ENCODE measurements at regions not wholly inside any gene's neighbourhood (a gene's known extent, or its start where the extent isn't known, plus 50 kb on each side); places are given as distances from the start of the nearest gene placed in this dataset.
A peak's percentile ranks its signal among the peaks of the same experiment; 100 is the strongest.
"Not testable (repeated sequence)": the region's sequence is repeated elsewhere in the genome, so short reads cannot be mapped to it uniquely, and the experiment has no call there.

DNA sequence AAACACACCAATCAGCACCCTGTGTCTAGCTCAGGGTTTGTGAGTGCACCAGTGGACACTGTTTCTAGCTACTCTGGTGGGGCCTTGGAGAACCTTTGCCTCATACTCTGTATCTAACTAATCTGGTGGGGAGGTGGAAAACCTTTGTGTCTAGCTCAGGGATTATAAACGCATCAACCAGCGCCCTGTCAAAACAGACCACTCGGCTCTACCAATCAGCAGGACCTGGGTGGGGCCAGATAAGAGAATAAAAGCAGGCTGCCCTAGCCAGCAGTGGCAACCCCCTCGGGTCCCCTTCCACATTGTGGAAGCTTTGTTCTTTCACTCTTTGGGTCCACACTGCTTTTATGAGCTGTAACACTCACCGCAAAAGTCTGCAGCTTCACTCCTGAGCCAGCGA is 121.8 kb downstream of the FSCB start:
- not testable (repeated sequence) for ATAC-seq

DNA sequence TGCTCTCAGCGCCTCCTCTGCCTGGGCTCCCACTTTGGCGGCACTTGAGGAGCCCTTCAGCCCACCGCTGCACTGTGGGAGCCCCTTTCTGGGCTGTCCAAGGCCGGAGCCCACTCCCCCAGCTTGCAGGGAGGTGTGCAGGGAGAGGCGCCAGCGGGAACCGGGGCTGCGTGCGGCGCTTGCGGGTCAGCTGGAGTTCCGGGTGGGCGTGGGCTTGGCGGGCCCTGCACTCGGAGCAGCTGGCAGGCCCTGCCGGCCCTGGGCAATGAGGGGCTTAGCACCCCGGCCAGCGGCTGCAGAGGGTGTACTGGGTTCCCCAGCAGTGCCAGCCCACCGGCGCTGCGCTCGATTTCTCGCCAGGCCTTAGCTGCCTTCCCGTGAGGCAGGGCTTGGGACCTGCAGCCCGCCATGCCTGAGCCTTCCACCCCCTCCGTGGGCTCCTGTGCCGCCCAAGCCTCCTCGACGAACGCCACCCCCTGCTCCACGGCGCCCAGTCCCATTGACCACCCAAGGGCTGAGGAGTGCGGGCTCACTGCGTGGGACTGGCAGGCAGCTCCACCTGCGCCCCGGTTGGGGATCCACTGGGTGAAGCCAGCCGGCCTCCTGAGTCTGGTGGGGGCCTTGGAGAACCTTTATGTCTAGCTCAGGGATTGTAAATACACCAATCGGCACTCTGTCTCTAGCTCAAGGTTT is 122.3 kb downstream of the FSCB start:
- not testable (repeated sequence) for ATAC-seq

DNA sequence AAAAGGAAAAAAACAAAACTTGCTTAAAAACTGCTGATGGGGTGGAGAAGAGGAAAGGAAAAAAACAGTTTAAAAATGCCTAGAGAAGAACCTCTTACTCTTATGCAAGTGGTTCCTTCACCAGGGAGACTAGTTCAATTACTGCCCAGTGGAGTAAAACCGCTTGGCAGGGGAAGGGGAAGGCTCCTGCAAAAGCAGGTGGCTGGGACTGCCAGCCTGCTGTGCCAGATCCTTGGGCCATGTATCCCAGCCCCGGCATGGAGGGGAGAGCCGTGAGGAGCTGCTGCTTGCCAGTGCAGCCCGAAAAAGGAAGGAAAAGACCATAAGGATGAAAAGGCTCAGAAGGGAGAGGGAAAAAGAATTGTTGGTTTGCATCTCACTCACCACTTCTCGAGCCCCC is 123.0 kb downstream of the FSCB start:
- no peak for ATAC-seq

DNA sequence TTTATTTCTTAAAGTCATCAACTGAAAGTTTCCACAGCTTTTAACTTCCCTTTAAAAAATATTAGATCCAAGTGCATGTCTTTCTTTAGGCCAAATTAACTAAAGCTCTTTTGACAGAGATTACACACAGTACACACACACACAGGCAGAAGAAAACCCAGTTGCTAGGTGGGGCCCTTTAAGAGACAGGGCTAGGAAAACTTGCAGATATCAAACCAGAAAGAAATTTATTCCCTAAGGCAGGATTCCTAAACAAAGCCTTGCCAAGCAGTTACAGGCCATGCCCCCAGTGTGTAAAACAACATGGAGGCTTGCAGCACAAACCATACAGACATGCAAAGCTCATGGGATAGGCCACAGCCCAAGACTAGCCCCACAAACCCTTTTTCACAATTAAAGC is 123.4 kb downstream of the FSCB start:
- no peak for ATAC-seq

DNA sequence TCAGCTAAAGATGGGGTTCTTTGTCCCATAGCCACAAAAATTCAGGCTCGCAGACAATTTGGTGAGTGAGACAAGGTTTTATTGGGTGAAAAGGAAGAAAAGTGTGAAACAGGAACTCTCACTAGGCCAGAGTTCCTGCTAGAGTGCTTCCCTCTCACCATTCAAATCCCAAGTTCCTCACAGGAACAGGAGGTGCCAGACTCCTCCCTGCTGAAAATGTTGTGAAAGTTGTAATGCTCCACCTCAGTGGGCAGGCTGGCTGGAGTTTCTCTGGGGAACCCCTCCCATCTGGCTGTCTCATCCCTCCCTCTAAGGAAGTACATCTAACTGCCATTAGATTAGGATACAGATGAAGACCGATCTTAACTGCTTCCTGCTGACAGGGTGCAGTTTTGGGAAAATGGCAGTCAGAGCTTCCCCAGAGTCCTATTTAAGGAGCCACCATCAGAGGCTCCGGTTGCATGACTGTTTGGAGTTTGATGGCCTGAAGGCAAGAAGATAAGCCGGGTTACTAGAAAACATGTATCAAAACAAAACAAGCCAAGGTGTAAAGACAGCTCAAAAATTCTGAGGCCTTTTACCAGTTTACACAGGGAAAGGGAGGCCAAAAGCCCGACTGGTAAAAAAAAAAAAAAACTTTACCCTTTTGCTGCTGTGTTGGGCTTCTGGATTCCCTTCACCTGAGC is 127.6 kb downstream of the FSCB start:
- ATAC-seq, result no peak

DNA sequence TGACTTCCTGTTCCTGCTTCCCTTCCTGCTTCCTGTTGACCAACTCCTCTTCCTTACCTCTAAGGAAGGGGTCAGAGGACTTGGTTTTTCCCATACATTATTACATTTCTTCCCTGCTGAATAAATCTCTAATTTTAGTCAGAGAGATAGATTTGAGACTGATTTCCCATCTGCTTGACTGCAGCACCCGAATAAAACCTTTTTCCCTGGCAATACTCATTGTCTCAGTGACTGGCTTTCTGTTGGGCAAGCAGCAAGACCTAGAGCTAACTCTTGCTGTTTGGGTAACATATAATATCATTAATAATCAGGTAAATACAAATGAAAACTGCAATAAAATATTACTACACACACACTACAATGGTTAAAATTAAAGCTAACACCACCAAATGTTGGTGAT is 132.2 kb downstream of the FSCB start:
- no peak for ATAC-seq

DNA sequence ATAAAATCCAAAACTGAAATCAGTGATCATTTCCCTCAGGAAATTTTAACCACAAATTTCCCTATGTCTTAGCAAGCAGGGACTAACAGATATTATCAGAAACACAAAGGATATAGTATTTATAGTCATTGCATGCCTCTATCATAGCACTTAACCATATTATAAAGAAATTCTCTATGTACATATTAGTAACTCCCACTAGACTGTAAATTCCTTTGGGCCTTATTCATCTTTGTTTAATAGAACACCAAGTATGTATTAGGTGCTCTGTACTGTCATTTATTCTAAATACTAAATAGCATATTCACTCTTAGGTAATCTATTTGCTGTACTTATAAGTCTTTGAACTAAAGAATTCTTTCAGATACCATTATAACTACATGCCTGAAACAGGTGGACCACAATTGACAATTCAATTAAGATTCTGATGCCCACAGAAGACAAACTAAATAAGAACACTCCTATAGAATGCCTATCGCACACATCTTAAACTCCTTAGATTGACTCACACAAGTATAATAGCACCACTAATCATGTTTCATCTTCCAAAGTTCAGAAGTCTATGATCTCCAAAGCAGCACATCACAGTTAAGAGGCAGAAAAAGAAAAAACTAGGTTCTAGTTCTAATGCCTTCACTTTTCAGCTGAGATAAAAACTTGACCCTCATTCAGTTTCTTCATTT is 134.1 kb downstream of the FSCB start:
- ATAC-seq, result no peak

DNA sequence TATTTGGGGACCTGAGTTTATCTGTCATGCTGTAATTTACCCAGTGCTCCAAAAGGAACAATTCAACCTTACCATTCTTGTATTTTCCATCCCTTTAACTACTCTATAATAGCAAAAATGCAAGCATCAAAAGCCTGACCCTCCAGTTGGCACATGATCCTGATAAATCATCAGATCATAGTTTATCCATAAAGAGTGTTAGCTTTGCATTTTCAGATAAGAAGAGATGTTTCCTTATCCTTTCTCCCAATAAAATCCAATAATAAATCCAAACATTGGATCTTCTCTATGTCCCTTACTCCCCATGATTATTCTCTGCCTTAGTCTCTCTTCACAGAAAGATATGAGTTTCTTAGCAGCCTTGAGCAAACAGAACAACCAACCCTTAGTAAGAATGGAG is 134.9 kb downstream of the FSCB start:
- no peak for ATAC-seq

DNA sequence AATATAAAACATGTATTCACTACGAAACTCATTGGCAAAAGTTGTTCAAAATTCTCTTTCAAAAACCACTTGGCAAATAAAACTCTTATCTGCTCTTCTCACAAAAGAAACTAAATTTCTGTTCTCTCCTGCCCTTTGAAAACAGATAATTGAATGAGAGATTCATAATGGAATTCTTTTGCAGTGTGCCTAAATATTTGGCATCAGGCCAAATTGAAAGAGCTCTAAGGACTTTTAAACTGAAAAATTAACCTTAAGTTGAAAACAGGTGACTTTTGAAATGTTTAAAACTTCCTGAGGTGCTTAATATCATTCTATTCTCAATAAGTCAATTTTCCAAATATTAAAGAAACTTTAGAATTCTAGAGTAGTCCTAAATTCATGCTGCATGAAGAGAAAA is 136.4 kb downstream of the FSCB start:
- ATAC-seq, result no peak

DNA sequence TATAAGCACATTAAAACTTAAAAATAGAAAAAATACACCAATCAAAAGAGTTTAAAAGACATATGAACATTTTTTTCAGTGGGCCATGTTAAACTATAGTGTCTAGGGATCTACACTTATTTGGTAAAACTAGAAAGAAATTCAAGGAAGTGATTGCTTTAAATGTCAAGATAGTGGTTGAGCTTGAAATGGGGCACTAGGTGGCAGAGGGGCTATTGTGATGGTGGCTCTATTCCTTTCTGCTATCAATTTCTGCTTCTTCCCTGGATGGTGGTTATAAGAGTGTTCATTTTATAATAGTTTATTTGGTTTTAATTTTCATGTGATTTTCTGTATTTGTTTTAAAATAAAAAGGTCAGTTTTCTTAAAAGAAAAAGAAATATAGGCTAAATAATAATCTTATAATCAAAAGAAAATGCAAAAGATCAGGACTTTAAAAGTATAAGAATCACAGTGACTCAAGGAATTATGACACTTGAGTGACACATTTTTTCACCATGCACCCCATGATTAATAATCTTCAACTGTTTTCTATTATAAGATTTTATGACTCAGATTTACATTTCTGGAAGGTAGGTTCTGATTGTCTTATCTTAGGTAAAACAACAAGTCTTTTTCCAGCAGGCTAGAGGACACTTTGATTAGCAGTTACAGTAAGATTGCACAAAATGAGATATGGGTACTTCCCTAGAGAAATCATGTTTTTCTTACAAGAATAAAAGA is 137.5 kb downstream of the FSCB start:
- ATAC-seq, result no peak

DNA sequence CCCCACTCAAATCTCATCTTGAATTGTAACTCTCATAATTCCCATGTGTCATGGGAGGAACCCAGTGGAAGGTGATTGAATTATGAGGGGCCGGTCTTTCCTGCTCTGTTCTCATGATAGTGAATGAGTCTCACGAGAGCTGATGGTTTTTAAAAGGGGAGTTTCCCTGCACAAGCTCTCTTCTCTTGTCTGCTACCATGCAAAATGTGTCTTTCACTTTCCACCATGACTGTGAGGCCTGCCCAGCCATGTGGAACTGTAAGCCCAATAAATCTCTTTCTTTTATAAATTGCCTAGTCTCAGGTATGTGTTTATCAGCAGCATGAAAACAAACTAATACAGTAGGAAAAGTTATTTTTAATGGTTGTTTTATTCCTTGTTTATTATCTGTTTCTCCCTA is 146.0 kb downstream of the FSCB start:
- no peak for ATAC-seq

DNA sequence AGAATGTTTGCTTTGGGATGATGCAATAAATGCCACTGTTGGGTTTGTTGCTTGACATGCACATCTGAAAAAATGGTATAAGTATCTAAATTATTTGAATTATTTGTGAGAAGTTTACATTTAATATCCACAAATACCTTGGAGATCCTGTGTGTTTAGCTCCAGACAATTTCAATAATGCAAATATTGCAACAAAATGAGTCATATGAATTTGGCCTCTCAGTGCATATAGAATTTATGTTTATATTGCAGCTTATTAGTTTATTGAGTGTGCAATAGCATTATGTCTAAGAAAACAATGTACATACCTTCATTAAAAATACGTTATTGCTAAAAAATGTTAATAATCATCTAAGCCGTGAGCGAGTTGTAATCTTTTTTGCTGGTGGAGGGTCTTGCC is 153.3 kb downstream of the FSCB start:
- ATAC-seq, result no peak

DNA sequence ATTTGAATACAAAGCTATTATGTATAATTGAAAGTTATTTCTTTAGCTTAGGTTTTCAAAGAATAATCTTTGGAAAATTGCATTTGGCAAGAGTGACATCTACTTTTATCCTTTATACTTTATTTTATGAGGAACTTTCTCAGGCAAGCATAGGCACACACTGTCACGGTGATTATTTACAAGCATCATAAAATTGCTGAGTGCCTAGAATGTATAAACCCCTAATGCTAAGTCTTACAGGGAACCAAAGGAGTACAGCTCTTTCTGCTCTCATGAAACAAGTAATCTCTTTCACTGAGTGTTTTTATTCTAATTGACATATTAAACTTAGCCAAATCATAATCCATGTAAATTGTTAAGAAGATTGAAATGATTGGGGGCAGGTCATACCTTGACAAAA is 154.9 kb downstream of the FSCB start:
- ATAC-seq, result no peak

DNA sequence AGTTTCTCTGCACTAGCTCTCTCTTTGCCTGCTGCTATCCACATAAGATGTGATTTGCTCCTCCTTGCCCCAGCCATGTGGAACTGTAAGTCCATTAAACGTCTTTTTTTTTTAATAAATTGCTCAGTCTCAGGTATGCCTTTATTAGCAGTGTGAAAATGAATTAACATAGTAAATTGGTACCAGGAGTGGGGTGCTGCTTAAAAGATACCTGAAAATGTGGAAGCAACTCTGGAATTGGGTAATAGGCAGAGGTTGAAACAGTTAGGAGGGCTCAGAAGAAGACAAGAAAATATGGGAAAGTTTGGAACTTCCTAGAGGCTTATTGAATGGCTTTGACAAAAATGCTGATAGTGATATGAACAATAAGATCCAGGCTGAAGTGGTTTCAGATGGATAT is 159.8 kb downstream of the FSCB start:
- no peak for ATAC-seq

DNA sequence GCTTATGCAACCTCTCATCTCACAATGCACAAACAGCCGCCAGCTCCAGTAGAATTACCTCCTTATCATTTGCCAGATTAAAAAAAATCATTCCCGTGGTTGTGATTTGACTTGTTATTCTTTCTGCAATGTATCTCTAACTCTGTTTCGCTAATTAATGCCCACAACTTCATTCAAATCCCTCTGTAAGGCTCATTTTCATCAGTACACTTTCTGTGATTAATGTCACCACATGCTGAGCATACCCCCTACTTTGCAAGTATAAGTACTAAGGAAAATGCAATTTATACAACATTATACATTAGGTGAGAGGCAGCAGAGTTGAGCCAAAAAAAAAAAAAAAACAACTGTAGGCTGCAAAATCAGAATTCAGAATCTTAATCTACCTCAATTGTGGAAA is 166.0 kb downstream of the FSCB start:
- ATAC-seq, result no peak

DNA sequence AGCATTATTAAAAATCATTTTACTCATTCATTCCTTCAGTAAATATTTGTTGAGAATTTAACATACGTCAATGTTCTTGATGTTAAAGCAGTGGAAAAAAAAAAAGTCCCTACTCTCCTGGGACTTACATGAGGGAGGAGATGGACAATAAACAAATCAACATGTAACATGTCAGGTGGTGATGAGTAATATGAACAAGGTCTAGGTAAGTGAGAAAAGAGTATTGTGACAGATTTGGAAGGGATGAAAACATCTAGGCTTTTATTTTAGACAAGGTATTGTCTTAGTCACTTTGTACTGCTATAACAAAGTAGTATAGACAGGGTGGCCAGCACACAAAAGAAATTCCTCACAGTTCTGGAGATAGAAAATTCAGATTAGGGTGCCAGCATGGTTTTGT is 167.2 kb downstream of the FSCB start:
- no peak for ATAC-seq

DNA sequence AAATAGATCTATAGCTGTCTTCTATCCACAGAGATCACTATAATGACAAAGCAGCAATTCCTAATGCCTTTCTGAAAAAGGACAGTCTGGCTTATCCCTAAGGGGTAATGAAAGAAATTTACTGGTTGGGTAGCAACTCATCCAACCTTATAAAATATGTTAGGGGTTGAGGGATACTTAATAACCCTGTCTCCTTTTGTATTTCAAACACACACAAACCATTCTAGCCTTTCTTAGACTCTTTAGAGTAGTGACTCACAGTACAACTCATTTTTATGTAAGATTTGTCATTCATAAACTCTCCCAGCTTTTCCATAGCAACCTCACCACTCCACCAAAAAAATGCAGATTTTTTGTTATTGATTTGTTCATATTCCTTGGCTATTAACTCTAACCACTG is 167.9 kb downstream of the FSCB start:
- ATAC-seq, result no peak

DNA sequence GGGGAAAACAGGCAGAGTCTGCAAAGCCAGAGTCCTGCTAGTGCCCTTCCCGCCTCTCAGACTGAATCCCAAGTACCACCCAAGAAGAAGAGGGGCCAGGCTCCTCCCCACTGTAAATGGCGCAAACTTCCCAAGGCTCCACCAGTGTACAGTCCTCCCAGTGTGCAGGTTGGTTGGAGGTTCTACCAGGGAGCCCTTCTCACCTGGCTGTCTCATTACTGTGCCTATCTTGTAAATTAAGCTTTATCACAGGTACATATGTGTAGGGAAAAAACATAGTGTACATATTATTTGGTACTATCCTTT is 189.7 kb downstream of the FSCB start:
- ATAC-seq, result no peak

DNA sequence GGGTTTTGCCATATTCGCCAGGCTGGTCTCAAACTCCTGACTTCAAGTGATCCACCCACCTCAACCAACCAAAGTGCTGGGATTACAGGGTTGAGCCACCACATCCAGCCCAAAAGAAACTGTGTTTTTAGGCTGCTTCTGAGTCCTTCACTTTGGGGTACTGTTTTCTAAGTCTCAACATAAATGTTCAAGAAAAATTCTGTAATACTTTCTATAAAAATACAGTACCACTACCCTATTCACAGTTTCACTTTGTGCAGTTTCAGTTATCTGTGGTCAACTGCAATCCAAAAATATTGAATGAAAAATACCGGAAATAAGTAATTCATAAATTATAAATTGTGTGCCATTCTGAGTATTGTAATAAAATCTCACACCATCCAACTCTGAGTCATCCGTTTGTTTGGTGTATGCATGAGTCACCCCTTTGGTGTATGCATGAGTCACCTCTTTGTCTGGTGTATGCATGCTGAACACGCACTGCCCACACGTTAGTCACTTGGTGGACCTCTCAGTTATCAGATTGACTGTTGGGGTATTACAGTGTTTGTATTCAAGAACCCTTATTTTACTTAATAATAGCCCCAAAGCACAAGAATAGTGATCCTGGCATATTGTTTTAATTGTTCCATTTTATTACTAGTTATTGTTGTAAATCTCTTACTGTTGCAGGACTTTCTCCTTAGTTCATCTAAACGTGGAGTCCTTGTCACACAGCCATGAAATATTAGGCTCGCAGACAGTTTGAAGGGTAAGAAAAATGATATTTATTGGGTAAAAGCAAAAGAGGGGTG is 190.2 kb downstream of the FSCB start:
- ATAC-seq, result peak; percentile 69 to 83

DNA sequence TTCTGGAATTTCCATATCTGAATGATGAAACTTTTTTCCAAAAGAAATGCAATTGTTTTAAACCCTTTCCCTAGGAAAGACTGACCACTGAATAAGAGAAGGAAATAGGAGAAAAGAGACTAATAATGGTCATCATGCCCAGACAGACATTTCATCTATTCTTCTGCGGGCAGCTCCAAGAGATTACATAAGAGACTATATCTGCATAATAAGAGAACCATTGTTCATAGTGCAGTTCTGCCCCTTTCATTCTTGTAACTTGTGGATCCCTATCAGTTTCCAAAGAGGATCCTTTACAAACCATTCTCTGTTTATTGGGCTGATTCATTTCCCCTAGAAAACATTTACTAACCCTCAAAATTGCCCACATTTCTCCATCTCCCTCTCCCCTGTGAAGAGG is 197.8 kb downstream of the FSCB start:
- ATAC-seq, result no peak

DNA sequence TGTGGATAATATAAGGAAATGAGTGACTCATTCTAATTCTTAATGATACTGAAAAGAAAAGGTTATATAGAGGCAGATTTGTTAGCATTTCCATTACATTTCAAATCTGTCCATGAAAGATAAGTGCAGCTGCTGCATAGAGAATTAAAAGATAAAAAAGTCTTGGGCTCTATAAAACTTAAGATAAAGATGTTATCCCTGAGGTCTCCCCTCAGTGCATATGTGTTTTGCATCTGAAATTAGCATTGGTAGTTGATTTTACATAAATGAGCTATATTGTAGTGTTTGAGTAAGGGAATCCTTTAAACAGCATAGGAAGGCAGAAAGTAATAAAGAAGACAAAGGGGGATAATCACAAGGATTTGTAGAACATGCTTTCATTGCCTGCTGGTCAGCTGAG is 206.2 kb downstream of the FSCB start:
- no peak for ATAC-seq

DNA sequence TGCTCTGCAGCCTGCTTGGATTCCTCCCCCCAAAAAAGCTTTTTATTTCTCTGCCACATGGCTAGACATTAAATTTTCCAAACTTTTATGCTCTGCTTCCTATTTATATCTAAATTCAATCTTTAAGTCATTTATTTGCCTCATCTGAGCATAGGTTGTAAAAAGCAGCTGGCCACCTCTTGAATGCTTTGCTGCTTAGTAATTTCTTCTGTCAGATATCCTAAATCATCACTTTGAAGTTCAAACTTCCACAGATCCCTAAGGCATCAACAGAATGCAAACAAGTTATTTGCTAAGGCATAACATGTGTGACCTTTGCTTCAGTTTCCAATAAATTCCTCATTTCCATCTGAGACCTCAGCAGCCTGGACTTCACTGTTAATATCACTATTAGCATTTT is 209.6 kb downstream of the FSCB start:
- ATAC-seq, result no peak

DNA sequence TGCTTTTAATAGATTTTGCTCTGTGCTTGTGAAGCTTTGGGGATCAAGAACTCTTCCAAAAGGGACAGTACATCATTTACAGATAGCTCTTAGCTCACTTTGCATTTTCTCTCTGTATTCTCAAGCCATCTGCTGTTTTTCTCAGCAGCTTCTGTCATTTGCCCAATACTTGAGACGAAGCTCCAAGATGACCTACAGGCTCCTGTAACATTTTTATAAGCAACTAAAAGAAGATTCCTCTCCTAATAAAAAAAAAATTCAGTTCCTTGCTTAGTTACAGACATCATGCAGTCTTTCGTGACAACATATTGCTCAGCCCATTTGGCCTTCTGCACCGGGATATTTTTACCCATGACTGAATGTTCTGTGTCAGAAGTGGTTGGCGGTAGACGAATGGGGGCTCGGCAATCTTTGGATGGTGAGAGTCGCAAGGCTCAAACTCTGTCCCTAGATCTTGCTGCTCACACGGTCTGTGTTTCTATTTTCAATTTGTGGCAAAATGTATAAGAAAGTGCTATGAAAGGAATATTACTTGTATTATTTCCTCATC is 215.6 kb downstream of the FSCB start:
- ATAC-seq, result no peak

Data from activated CD4-positive, CD25-positive, alpha-beta regulatory T cell treated with anti-CD3 and anti-CD28 coated beads, Interleukin-2, amount 50 U/mL, for 24 hours (primary cell).